ENCODE measurements at regions not wholly inside any gene's neighbourhood (a gene's known extent, or its start where the extent isn't known, plus 50 kb on each side); places are given as distances from the start of the nearest gene placed in this dataset.

DNA sequence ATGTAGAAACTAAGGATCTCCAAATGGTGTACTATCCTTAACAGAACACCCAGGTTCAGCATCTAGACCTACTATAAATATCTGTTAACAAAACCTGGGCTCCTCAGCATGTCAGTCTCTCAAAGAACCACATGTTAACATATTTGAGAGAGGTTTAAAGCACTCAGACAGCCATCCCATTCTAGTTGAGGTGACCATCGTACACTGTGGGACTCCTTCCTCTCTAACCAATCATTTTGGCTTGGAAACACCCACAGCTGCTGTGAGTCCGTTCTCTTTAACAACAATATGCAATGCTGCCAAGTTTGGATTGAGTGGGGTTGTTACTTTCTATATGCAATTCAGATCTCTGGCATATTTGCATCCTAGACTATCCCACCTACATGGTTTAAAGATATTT lies 105.8 kb downstream of the MRPL39 start (continued):
- TF ChIP-seq RAD21 (IDR thresholded peaks at IDR 0.05 in 1 of 2, conservative IDR thresholded peaks at IDR 0.05 in 1 of 2; ENCODE audit: low read depth in 2 of 2, low read length in 2 of 2) = no peak
- no peak for TF ChIP-seq HDAC2 (IDR thresholded peaks at IDR 0.05; ENCODE audit: borderline replicate concordance in 1 of 2, low read depth in 2 of 2, low read length in 2 of 2)
- no peak for TF ChIP-seq FOSL1 (IDR thresholded peaks at IDR 0.05; ENCODE audit: insufficient read depth, low read depth, low read length)
- TF ChIP-seq GTF2F1 (IDR thresholded peaks at IDR 0.05; ENCODE audit: borderline replicate concordance, low read depth, low read length) = no peak
